Naive thymus-derived CD8-positive, alpha-beta T cell (primary cell): ENCODE measurements at regions not wholly inside any gene's neighbourhood (a gene's known extent, or its start where the extent isn't known, plus 50 kb on each side); places are given as distances from the start of the nearest gene placed in this dataset.

Experiments used
- ATAC-seq, 2 donors: fragments of 150-1000 bp; cut with Tn5 transposase in 1 of 2; sonication (Bioruptor Pico), chemical (Tn5 transposase) in 1 of 2; 1 replicate in 1 of 2; 2 replicates in 1 of 2; pipeline ENCODE4 v1.10.0; 2021; ENCODE audit warnings: mild to moderate bottlenecking in 2 of 2, moderate library complexity in 2 of 2
- POLR2A ChIA-PET: fragments of 350-600 bp; sonication (Branson Sonifier 250); formaldehyde crosslinking; loops from one replicate; lab custom pipeline; 2021; ENCODE audit warnings: antibody characterized with exemption; lab: Charles Lee
- DNase-seq, 10 donors: peaks; one replicate each; pipeline versions ENCODE4 v3.0.0 to v3.0.0-alpha.2; 2020 to 2022
- H3K27ac Mint-ChIP-seq, 10 donors: one replicate each; pipeline ENCODE4 v1.8.0; 2020 to 2022; ENCODE audit warnings: mild to moderate bottlenecking in 10 of 10, mixed read lengths in 10 of 10, moderate library complexity in 4 of 10, inconsistent platforms in 1 of 10
- H3K27me3 Mint-ChIP-seq, 5 donors: one replicate each; pipeline ENCODE4 v1.8.0; 2021 to 2022; ENCODE audit warnings: mixed read lengths in 5 of 5
- H3K36me3 Mint-ChIP-seq, 3 donors: one replicate each; pipeline ENCODE4 v1.8.0; 2020 to 2022; ENCODE audit warnings: mixed read lengths in 3 of 3, mild to moderate bottlenecking in 2 of 3, inconsistent platforms in 1 of 3
- H3K4me1 Mint-ChIP-seq, 4 donors: one replicate each; pipeline ENCODE4 v1.8.0; 2021 to 2022; ENCODE audit warnings: mixed read lengths in 4 of 4
- H3K4me3 Mint-ChIP-seq, 10 donors: one replicate each; pipeline ENCODE4 v1.8.0; 2020 to 2022; ENCODE audit warnings: mild to moderate bottlenecking in 10 of 10, mixed read lengths in 10 of 10, moderate library complexity in 6 of 10, inconsistent platforms in 1 of 10
- H3K9me3 Mint-ChIP-seq, 9 donors: one replicate each; pipeline ENCODE4 v1.8.0; 2020 to 2022; ENCODE audit warnings: mixed read lengths in 9 of 9, mild to moderate bottlenecking in 3 of 9, inconsistent platforms in 1 of 9, moderate library complexity in 1 of 9

- no peak for DNase-seq
- POLR2A ChIA-PET, result no interaction called here
- H3K36me3 Mint-ChIP-seq, result peaks cover 0 to 1% (median 0%) of the 10 kb centered on the region in 3 donors
- H3K9me3 Mint-ChIP-seq, result peaks cover 0 to 31% (median 4%) of the 10 kb centered on the region in 9 donors
- peaks cover 0 to 9% (median 0%) of the 10 kb centered on the region in 5 donors for H3K27me3 Mint-ChIP-seq
- H3K27ac Mint-ChIP-seq, result no peak overlapping the region
- no peak overlapping the region for H3K4me3 Mint-ChIP-seq
- H3K4me1 Mint-ChIP-seq, result no peaks in the 10 kb centered on the region
- no peak for ATAC-seq
Measured at GRCh38 chr12:77294016-77294415, 228.6 kb upstream of the E2F7 start.

GRCh38 chr12:77274926-77275325, 209.6 kb upstream of the E2F7 start:
- no peaks in the 10 kb centered on the region for H3K4me1 Mint-ChIP-seq
- no peak overlapping the region for H3K27ac Mint-ChIP-seq
- H3K9me3 Mint-ChIP-seq, result peaks cover 0 to 8% (median 0%) of the 10 kb centered on the region in 9 donors
- no peak overlapping the region for H3K4me3 Mint-ChIP-seq
- ATAC-seq, result no peak
- POLR2A ChIA-PET, result no interaction called here
- no peaks in the 10 kb centered on the region for H3K36me3 Mint-ChIP-seq
- DNase-seq, result no peak
- H3K27me3 Mint-ChIP-seq, result no peaks in the 10 kb centered on the region

GRCh38 chr12:77273898-77274297, 208.5 kb upstream of the E2F7 start:
- Mint-ChIP-seq H3K27ac (no peak overlapping the region), H3K4me1 (no peaks in the 10 kb centered on the region), H3K36me3 (no peaks in the 10 kb centered on the region), H3K9me3 (peaks cover 0 to 8% (median 0%) of the 10 kb centered on the region in 9 donors), H3K27me3 (no peaks in the 10 kb centered on the region), H3K4me3 (no peak overlapping the region)
- ATAC-seq (no peak), DNase-seq (no peak)
- POLR2A ChIA-PET, result no interaction called here

GRCh38 chr12:77256956-77257355, 191.6 kb upstream of the E2F7 start:
- DNase-seq (no peak), ATAC-seq (no peak)
- Mint-ChIP-seq H3K4me1 (no peaks in the 10 kb centered on the region), H3K9me3 (peaks cover 0 to 8% (median 6%) of the 10 kb centered on the region in 9 donors), H3K27ac (no peak overlapping the region), H3K27me3 (peaks cover 0 to 3% (median 0%) of the 10 kb centered on the region in 5 donors), H3K4me3 (no peak overlapping the region), H3K36me3 (no peaks in the 10 kb centered on the region)
- POLR2A ChIA-PET, result no interaction called here

- POLR2A ChIA-PET, result no interaction called here
- ATAC-seq (no peak), DNase-seq (no peak)
- Mint-ChIP-seq H3K27ac (no peak overlapping the region), H3K4me3 (no peak overlapping the region), H3K9me3 (peaks cover 0 to 4% (median 0%) of the 10 kb centered on the region in 9 donors), H3K36me3 (no peaks in the 10 kb centered on the region), H3K27me3 (peaks cover 0 to 5% (median 0%) of the 10 kb centered on the region in 5 donors), H3K4me1 (no peaks in the 10 kb centered on the region)
Measured at GRCh38 chr12:77253321-77253720, 188.0 kb upstream of the E2F7 start.

- Mint-ChIP-seq H3K9me3 (peaks cover 0 to 4% (median 0%) of the 10 kb centered on the region in 9 donors), H3K27ac (no peak overlapping the region), H3K4me3 (no peak overlapping the region), H3K36me3 (no peaks in the 10 kb centered on the region), H3K27me3 (peaks cover 0 to 5% (median 0%) of the 10 kb centered on the region in 5 donors), H3K4me1 (no peaks in the 10 kb centered on the region)
- POLR2A ChIA-PET, result no interaction called here
- DNase-seq, result no peak
- no peak for ATAC-seq
Measured at GRCh38 chr12:77251799-77252198, 186.4 kb upstream of the E2F7 start.

GRCh38 chr12:77249892-77250291, 184.5 kb upstream of the E2F7 start:
- DNase-seq, result no peak
- H3K27me3 Mint-ChIP-seq, result peaks cover 0 to 6% (median 0%) of the 10 kb centered on the region in 5 donors

GRCh38 chr12:77248036-77248435, 182.7 kb upstream of the E2F7 start:
- ATAC-seq (no peak), DNase-seq (no peak)
- Mint-ChIP-seq H3K4me3 (no peak overlapping the region), H3K9me3 (peaks cover 0 to 4% (median 0%) of the 10 kb centered on the region in 9 donors), H3K27me3 (peaks cover 0 to 5% (median 0%) of the 10 kb centered on the region in 5 donors), H3K36me3 (no peaks in the 10 kb centered on the region), H3K4me1 (no peaks in the 10 kb centered on the region), H3K27ac (no peak overlapping the region)
- POLR2A ChIA-PET, result no interaction called here

More at GRCh38 chr12:77249892-77250291, 184.5 kb upstream of the E2F7 start:
- ATAC-seq, result no peak
- Mint-ChIP-seq H3K9me3 (peaks cover 0 to 3% (median 0%) of the 10 kb centered on the region in 9 donors), H3K4me1 (no peaks in the 10 kb centered on the region), H3K4me3 (no peak overlapping the region), H3K36me3 (no peaks in the 10 kb centered on the region), H3K27ac (no peak overlapping the region)
- POLR2A ChIA-PET, result interaction anchor here (0.6 kb wide), 1 partner anchor 25 kb away, joined by 4 read pairs; no protein-coding TSS in a partner anchor

GRCh38 chr12:77247542-77247941, 182.2 kb upstream of the E2F7 start:
- peaks cover 0 to 4% (median 0%) of the 10 kb centered on the region in 9 donors for H3K9me3 Mint-ChIP-seq
- H3K4me3 Mint-ChIP-seq, result no peak overlapping the region
- H3K27me3 Mint-ChIP-seq, result peaks cover 0 to 3% (median 0%) of the 10 kb centered on the region in 5 donors
- POLR2A ChIA-PET, result no interaction called here
- DNase-seq, result no peak
- H3K27ac Mint-ChIP-seq, result no peak overlapping the region
- H3K4me1 Mint-ChIP-seq, result no peaks in the 10 kb centered on the region
- H3K36me3 Mint-ChIP-seq, result no peaks in the 10 kb centered on the region
- ATAC-seq, result no peak

- Mint-ChIP-seq H3K36me3 (no peaks in the 10 kb centered on the region), H3K4me3 (no peak overlapping the region), H3K27ac (no peak overlapping the region), H3K27me3 (peaks cover 0 to 2% (median 0%) of the 10 kb centered on the region in 5 donors), H3K4me1 (no peaks in the 10 kb centered on the region), H3K9me3 (peaks cover 0 to 6% (median 0%) of the 10 kb centered on the region in 9 donors)
- DNase-seq (no peak), ATAC-seq (no peak)
- POLR2A ChIA-PET, result no interaction called here
Measured at GRCh38 chr12:77243345-77243744, 178.0 kb upstream of the E2F7 start.

- no peak overlapping the region for H3K27ac Mint-ChIP-seq
- ATAC-seq (no peak), DNase-seq (no peak)
- POLR2A ChIA-PET, result no interaction called here
- H3K4me1 Mint-ChIP-seq, result no peaks in the 10 kb centered on the region
- no peaks in the 10 kb centered on the region for H3K36me3 Mint-ChIP-seq
- peaks cover 0 to 4% (median 2%) of the 10 kb centered on the region in 5 donors for H3K27me3 Mint-ChIP-seq
- no peak overlapping the region for H3K4me3 Mint-ChIP-seq
- peaks cover 0 to 10% (median 0%) of the 10 kb centered on the region in 9 donors for H3K9me3 Mint-ChIP-seq
Measured at GRCh38 chr12:77239617-77240016, 174.2 kb upstream of the E2F7 start.

- no peak overlapping the region for H3K4me3 Mint-ChIP-seq
- peaks cover 0 to 6% (median 2%) of the 10 kb centered on the region in 5 donors for H3K27me3 Mint-ChIP-seq
- POLR2A ChIA-PET, result no interaction called here
- H3K9me3 Mint-ChIP-seq, result peaks cover 0 to 10% (median 0%) of the 10 kb centered on the region in 9 donors
- H3K4me1 Mint-ChIP-seq, result no peaks in the 10 kb centered on the region
- DNase-seq (no peak), ATAC-seq (no peak)
- H3K36me3 Mint-ChIP-seq, result no peaks in the 10 kb centered on the region
- no peak overlapping the region for H3K27ac Mint-ChIP-seq
Measured at GRCh38 chr12:77238335-77238734, 173.0 kb upstream of the E2F7 start.

- POLR2A ChIA-PET, result no interaction called here
- no peak for ATAC-seq
- no peak overlapping the region for H3K4me3 Mint-ChIP-seq
- peaks cover 0 to 10% (median under 1%) of the 10 kb centered on the region in 9 donors for H3K9me3 Mint-ChIP-seq
- no peaks in the 10 kb centered on the region for H3K4me1 Mint-ChIP-seq
- no peak for DNase-seq
- no peaks in the 10 kb centered on the region for H3K36me3 Mint-ChIP-seq
- H3K27ac Mint-ChIP-seq, result no peak overlapping the region
- peaks cover 0 to 6% (median 2%) of the 10 kb centered on the region in 5 donors for H3K27me3 Mint-ChIP-seq
Measured at GRCh38 chr12:77237896-77238295, 172.5 kb upstream of the E2F7 start.

GRCh38 chr12:77236066-77236465, 170.7 kb upstream of the E2F7 start:
- ATAC-seq, result no peak
- Mint-ChIP-seq H3K27ac (no peak overlapping the region), H3K4me3 (no peak overlapping the region), H3K27me3 (peaks cover 0 to 7% (median 2%) of the 10 kb centered on the region in 5 donors), H3K9me3 (peaks cover 0 to 8% (median 2%) of the 10 kb centered on the region in 9 donors), H3K4me1 (no peaks in the 10 kb centered on the region), H3K36me3 (no peaks in the 10 kb centered on the region)
- no peak for DNase-seq
- POLR2A ChIA-PET, result no interaction called here
